ENCODE measurements at regions not wholly inside any gene's neighbourhood (a gene's known extent, or its start where the extent isn't known, plus 50 kb on each side); places are given as distances from the start of the nearest gene placed in this dataset.

DNA sequence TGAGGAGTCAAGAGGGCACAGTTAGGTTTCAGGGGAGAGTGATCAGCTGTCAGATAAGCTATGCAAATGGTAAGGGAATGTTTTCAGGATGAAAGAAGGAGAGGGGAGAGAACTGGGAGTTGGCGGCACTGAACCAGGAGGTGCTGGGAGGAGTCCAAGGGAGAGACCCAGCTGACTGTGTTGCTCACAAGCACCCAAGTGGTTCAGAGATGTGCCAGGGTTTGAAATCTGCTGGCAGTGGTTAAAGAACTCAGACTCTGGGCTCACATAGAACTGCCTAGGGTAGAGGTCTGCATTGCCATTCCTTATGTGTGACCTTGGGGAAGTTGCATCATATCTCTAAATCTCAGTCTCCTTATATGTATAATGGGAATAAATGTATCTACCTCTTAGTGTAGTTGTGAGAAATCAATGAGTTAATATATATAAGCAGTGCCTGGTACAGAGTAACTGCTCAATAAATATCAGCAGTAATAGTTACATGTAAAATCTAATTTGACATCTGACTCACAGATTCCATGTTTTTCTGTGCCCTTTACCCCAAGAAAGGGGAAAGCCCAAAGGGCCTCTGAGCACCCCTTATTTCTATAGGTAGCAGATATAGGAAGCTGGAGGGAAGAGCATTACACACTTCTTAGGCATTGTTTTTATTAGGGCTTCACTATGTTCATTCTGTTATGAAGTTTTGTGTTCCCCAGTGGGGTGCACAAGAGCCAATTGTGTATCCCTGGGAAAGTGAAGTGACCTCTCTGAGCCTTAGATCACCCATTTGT, 66.9 kb upstream of the SESN3 start:
- no peak for DNase-seq (ENCODE audit: low read depth)
- H3K4me3 ChIP-seq (replicated peaks; ENCODE audit: low read depth, low read length), result no peak overlapping the region
- no peak for TF ChIP-seq CTCF (IDR thresholded peaks at IDR 0.05; ENCODE audit: low read length, missing control alignments)

GRCh38 chr11:95296621-95297025, 65.6 kb upstream of the SESN3 start:
- no peak for TF ChIP-seq CTCF (IDR thresholded peaks at IDR 0.05; ENCODE audit: low read length, missing control alignments)
- no peak overlapping the region for H3K4me3 ChIP-seq (replicated peaks; ENCODE audit: low read depth, low read length)

GRCh38 chr11:95296165-95296564, 65.2 kb upstream of the SESN3 start:
- no peak for DNase-seq (ENCODE audit: low read depth)
- H3K4me3 ChIP-seq (replicated peaks; ENCODE audit: low read depth, low read length), result no peak overlapping the region
- TF ChIP-seq CTCF (IDR thresholded peaks at IDR 0.05; ENCODE audit: low read length, missing control alignments), result no peak

More at GRCh38 chr11:95296621-95297025, 65.6 kb upstream of the SESN3 start:
- no peak for DNase-seq (ENCODE audit: low read depth)

DNA sequence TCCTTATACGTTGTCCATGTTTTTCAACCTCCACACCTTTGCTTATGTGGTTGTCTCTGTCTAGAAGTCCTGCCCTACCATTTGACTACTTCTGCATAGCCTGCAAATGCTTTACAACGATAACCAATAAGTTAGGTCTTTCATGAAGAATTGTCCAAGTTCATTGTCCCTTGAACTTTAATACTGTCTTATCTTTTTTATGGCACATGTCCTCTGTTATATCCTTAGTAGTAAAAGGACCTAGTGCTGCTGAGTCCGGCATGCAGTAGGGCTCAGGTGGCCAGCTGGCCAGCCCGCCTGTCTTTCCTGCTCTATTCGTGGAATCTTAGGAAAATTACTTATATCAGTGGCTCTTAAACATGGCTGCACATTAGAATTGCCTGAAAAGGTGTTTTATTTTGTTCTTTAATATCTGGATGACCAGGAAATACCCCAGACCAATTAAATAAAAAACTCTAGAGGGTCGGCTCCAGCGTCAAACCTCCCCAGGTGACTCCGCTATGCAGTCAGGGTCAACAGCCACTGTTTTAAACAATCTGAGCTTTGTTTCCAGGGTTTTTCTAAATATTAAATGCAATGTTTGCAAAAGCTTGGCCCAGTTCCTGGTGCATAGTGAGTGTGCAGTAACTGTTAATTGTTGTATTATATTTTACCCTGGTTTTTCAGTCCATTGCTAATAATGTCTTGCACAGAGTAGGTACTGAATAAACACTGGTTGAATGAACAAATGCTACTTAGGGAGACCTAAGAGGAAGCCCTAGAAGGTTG, 64.6 kb upstream of the SESN3 start:
- TF ChIP-seq CTCF (IDR thresholded peaks at IDR 0.05; ENCODE audit: low read length, missing control alignments), result no peak
- DNase-seq (ENCODE audit: low read depth), result no peak
- no peak overlapping the region for H3K4me3 ChIP-seq (replicated peaks; ENCODE audit: low read depth, low read length)

DNA sequence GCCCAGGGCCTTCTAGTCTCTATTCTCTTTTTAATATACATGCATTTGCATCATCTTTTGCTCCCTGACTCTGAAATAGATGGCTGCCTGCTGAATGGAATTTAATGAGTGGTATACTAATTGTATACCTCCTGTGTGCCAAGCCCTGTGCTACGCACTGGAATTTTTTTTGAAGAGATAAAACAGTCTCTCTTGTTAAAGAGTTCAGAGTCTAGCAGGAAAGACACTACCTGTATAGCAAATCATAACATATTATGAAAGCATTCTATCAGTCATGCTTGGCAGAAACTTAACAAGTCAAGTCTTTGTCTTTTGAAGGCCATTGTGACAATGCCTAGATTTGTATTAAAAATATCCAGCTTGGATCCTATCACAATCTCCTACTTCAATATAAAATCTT, 63.7 kb upstream of the SESN3 start:
- TF ChIP-seq CTCF (IDR thresholded peaks at IDR 0.05; ENCODE audit: low read length, missing control alignments), result no peak
- no peak overlapping the region for H3K4me3 ChIP-seq (replicated peaks; ENCODE audit: low read depth, low read length)
- no peak for DNase-seq (ENCODE audit: low read depth)

GRCh38 chr11:95293116-95293515, 62.1 kb upstream of the SESN3 start:
- DNase-seq (ENCODE audit: low read depth), result no peak
- H3K4me3 ChIP-seq (replicated peaks; ENCODE audit: low read depth, low read length), result no peak overlapping the region
- no peak for TF ChIP-seq CTCF (IDR thresholded peaks at IDR 0.05; ENCODE audit: low read length, missing control alignments)

Data from fibroblast of pulmonary artery (primary cell).